ENCODE measurements at regions not wholly inside any gene's neighbourhood (a gene's known extent, or its start where the extent isn't known, plus 50 kb on each side); places are given as distances from the start of the nearest gene placed in this dataset.
"Not testable (repeated sequence)": the region's sequence is repeated elsewhere in the genome, so short reads cannot be mapped to it uniquely, and the experiment has no call there.

- H3K4me1 ChIP-seq (ENCODE audit: insufficient read depth, low read length): no peaks in the 10 kb centered on the region
- H3K4me2 ChIP-seq (ENCODE audit: low read length): no peak overlapping the region
- H3F3A ChIP-seq (ENCODE audit: low read length, unreplicated experiment): no peaks in the 10 kb centered on the region
- no peaks in the 10 kb centered on the region for H3K79me2 ChIP-seq (ENCODE audit: low read length)
- H4K20me1 ChIP-seq (ENCODE audit: low read length): no peaks in the 10 kb centered on the region
- DNase-seq: no peak
- TF ChIP-seq CTCF (conservative IDR thresholded peaks at IDR 0.05; ENCODE audit: low read depth, low read length): no peak
- TF ChIP-seq EZH2 (IDR thresholded peaks at IDR 0.05; ENCODE audit: low read length, unreplicated experiment): no peak
- no peak for TF ChIP-seq EZH2phosphoT487 (IDR thresholded peaks at IDR 0.05; ENCODE audit: borderline replicate concordance, low read length)
- intact Hi-C loops (cut with micrococcal nuclease): no loop called here
- H3K9ac ChIP-seq (ENCODE audit: low read length): no peak overlapping the region
- H3K9me3 ChIP-seq (ENCODE audit: low read length): no peaks in the 10 kb centered on the region
- BruUV-seq (replicated peaks): no TSS peak
- H3K36me3 ChIP-seq (ENCODE audit: low read depth, low read length): no peaks in the 10 kb centered on the region
- no peak overlapping the region for H3K4me3 ChIP-seq (ENCODE audit: low read length)
- no peaks in the 10 kb centered on the region for H3K27me3 ChIP-seq (ENCODE audit: low read length)
- no peak overlapping the region for H2AFZ ChIP-seq (ENCODE audit: low read length)
- CTCF ChIA-PET: no interaction called here
- no peak overlapping the region for H3K27ac ChIP-seq (ENCODE audit: low read length)
- POLR2A ChIA-PET (ENCODE audit: unreplicated experiment): no interaction called here
- no peak for ATAC-seq
- H3K9me2 ChIP-seq (replicated peaks; ENCODE audit: low read length): 0 out of 2 replicates have a peak, but pooled peaks cover 3% of the 10 kb centered on the region
These were observed 87.8 kb upstream of the BTG1 start for GRCh38 chr12:92233346-92234015.

- H3K9ac ChIP-seq (ENCODE audit: low read length); ATAC-seq; H4K20me1 ChIP-seq (ENCODE audit: low read length); H2AFZ ChIP-seq (ENCODE audit: low read length); DNase-seq; H3K4me3 ChIP-seq (ENCODE audit: low read length); H3K36me3 ChIP-seq (ENCODE audit: low read depth, low read length); POLR2A ChIA-PET (ENCODE audit: unreplicated experiment); CTCF ChIA-PET; H3K27ac ChIP-seq (ENCODE audit: low read length); intact Hi-C loops (cut with micrococcal nuclease); H3K4me1 ChIP-seq (ENCODE audit: insufficient read depth, low read length); H3K9me2 ChIP-seq (replicated peaks; ENCODE audit: low read length); H3K9me3 ChIP-seq (ENCODE audit: low read length); H3F3A ChIP-seq (ENCODE audit: low read length, unreplicated experiment); H3K27me3 ChIP-seq (ENCODE audit: low read length); BruUV-seq (replicated peaks); H3K4me2 ChIP-seq (ENCODE audit: low read length); H3K79me2 ChIP-seq (ENCODE audit: low read length): not testable (repeated sequence)
These were observed 86.8 kb upstream of the BTG1 start for GRCh38 chr12:92232371-92232932.

- POLR2A ChIA-PET (ENCODE audit: unreplicated experiment); H3F3A ChIP-seq (ENCODE audit: low read length, unreplicated experiment); H3K27me3 ChIP-seq (ENCODE audit: low read length); H3K4me3 ChIP-seq (ENCODE audit: low read length); CTCF ChIA-PET; H3K9ac ChIP-seq (ENCODE audit: low read length); DNase-seq; H2AFZ ChIP-seq (ENCODE audit: low read length); intact Hi-C loops (cut with micrococcal nuclease); H4K20me1 ChIP-seq (ENCODE audit: low read length); H3K4me1 ChIP-seq (ENCODE audit: insufficient read depth, low read length); H3K4me2 ChIP-seq (ENCODE audit: low read length); ATAC-seq; H3K79me2 ChIP-seq (ENCODE audit: low read length); BruUV-seq (replicated peaks); H3K27ac ChIP-seq (ENCODE audit: low read length); H3K9me3 ChIP-seq (ENCODE audit: low read length); H3K9me2 ChIP-seq (replicated peaks; ENCODE audit: low read length); H3K36me3 ChIP-seq (ENCODE audit: low read depth, low read length): not testable (repeated sequence)
These were observed 86.3 kb upstream of the BTG1 start for GRCh38 chr12:92231945-92232344.

- H3K4me1 ChIP-seq (ENCODE audit: insufficient read depth, low read length); H3K4me2 ChIP-seq (ENCODE audit: low read length); POLR2A ChIA-PET (ENCODE audit: unreplicated experiment); H3K9me3 ChIP-seq (ENCODE audit: low read length); H3K79me2 ChIP-seq (ENCODE audit: low read length); H3F3A ChIP-seq (ENCODE audit: low read length, unreplicated experiment); H3K9ac ChIP-seq (ENCODE audit: low read length); intact Hi-C loops (cut with micrococcal nuclease); CTCF ChIA-PET; H2AFZ ChIP-seq (ENCODE audit: low read length); DNase-seq; BruUV-seq (replicated peaks); H4K20me1 ChIP-seq (ENCODE audit: low read length); H3K36me3 ChIP-seq (ENCODE audit: low read depth, low read length); H3K4me3 ChIP-seq (ENCODE audit: low read length); ATAC-seq; H3K27me3 ChIP-seq (ENCODE audit: low read length); H3K27ac ChIP-seq (ENCODE audit: low read length); H3K9me2 ChIP-seq (replicated peaks; ENCODE audit: low read length): not testable (repeated sequence)
These were observed 85.9 kb upstream of the BTG1 start for GRCh38 chr12:92231532-92231931.
